PC-3 (cell line): ENCODE measurements at regions not wholly inside any gene's neighbourhood (a gene's known extent, or its start where the extent isn't known, plus 50 kb on each side); places are given as distances from the start of the nearest gene placed in this dataset.

Experiments used
- CTCF ChIP-seq: fragments of 300-600 bp; sonication (generic); conservative IDR thresholded peaks from 2 replicates; pipeline ENCODE4 v1.5.1; 2017; ENCODE audit warnings: antibody characterized with exemption, low read depth, mild to moderate bottlenecking, low read length
- EZH2 ChIP-seq: fragments of 300-600 bp; sonication (generic); IDR thresholded peaks from one replicate; pipeline ENCODE4 v1.6.1; 2017; ENCODE audit warnings: antibody characterized with exemption, mild to moderate bottlenecking, low read length; ENCODE audit not compliant: unreplicated experiment

GRCh38 chr9:28956116-28956880, 1383.0 kb upstream of the C9orf72 start:
- no peak for TF ChIP-seq CTCF
- TF ChIP-seq EZH2: no peak
